ENCODE measurements at regions not wholly inside any gene's neighbourhood (a gene's known extent, or its start where the extent isn't known, plus 50 kb on each side); places are given as distances from the start of the nearest gene placed in this dataset.

DNA sequence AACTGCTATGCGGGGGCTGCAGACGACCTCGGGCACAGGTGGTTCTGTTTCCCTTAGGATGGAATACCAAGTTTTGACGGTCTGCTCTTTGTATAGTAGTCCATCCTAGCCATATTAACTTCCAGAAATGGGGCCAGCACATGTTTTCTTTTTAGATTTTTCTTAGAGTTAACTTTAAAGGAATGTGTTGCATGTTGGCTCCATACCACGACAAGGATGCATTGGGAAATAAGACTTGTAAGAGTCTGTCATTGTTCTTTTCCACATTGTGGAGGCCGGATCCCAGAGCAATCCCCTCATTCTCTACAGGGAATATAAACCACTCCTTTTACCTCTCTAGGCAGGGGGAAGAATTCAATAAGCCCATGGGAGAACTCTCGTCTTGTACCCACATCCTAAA is 87.1 kb upstream of the PLSCR4 start:
- TF ChIP-seq, protein P1, sequence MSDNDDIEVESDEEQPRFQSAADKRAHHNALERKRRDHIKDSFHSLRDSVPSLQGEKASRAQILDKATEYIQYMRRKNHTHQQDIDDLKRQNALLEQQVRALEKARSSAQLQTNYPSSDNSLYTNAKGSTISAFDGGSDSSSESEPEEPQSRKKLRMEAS (IDR thresholded peaks at IDR 0.05): no peak
- TF ChIP-seq, protein P2, sequence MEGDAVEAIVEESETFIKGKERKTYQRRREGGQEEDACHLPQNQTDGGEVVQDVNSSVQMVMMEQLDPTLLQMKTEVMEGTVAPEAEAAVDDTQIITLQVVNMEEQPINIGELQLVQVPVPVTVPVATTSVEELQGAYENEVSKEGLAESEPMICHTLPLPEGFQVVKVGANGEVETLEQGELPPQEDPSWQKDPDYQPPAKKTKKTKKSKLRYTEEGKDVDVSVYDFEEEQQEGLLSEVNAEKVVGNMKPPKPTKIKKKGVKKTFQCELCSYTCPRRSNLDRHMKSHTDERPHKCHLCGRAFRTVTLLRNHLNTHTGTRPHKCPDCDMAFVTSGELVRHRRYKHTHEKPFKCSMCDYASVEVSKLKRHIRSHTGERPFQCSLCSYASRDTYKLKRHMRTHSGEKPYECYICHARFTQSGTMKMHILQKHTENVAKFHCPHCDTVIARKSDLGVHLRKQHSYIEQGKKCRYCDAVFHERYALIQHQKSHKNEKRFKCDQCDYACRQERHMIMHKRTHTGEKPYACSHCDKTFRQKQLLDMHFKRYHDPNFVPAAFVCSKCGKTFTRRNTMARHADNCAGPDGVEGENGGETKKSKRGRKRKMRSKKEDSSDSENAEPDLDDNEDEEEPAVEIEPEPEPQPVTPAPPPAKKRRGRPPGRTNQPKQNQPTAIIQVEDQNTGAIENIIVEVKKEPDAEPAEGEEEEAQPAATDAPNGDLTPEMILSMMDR (IDR thresholded peaks at IDR 0.05 in 2 of 3, conservative IDR thresholded peaks at IDR 0.05 in 1 of 3; ENCODE audit: borderline replicate concordance in 1 of 3, insufficient read depth in 1 of 3, low read depth in 2 of 3, low read length in 2 of 3): no peak
- TF ChIP-seq EZH2 (IDR thresholded peaks at IDR 0.05): no peak
- TF ChIP-seq SIN3A (IDR thresholded peaks at IDR 0.05; ENCODE audit: low read depth): no peak
- TF ChIP-seq TCF7L2 (IDR thresholded peaks at IDR 0.05; ENCODE audit: borderline replicate concordance, extremely low read depth, insufficient read depth, insufficient read length): no peak
- no peak for TF ChIP-seq JUND (IDR thresholded peaks at IDR 0.05)
- TF ChIP-seq ZNF274 (IDR thresholded peaks at IDR 0.05; ENCODE audit: low read depth, low read length): no peak
- no peak for TF ChIP-seq POLR2AphosphoS5 (IDR thresholded peaks at IDR 0.05; ENCODE audit: low read depth, low read length)
- TF ChIP-seq SP1 (IDR thresholded peaks at IDR 0.05; ENCODE audit: low read depth): no peak
- TF ChIP-seq RAD21 (IDR thresholded peaks at IDR 0.05; ENCODE audit: low read depth): no peak
- TF ChIP-seq, protein P3, sequence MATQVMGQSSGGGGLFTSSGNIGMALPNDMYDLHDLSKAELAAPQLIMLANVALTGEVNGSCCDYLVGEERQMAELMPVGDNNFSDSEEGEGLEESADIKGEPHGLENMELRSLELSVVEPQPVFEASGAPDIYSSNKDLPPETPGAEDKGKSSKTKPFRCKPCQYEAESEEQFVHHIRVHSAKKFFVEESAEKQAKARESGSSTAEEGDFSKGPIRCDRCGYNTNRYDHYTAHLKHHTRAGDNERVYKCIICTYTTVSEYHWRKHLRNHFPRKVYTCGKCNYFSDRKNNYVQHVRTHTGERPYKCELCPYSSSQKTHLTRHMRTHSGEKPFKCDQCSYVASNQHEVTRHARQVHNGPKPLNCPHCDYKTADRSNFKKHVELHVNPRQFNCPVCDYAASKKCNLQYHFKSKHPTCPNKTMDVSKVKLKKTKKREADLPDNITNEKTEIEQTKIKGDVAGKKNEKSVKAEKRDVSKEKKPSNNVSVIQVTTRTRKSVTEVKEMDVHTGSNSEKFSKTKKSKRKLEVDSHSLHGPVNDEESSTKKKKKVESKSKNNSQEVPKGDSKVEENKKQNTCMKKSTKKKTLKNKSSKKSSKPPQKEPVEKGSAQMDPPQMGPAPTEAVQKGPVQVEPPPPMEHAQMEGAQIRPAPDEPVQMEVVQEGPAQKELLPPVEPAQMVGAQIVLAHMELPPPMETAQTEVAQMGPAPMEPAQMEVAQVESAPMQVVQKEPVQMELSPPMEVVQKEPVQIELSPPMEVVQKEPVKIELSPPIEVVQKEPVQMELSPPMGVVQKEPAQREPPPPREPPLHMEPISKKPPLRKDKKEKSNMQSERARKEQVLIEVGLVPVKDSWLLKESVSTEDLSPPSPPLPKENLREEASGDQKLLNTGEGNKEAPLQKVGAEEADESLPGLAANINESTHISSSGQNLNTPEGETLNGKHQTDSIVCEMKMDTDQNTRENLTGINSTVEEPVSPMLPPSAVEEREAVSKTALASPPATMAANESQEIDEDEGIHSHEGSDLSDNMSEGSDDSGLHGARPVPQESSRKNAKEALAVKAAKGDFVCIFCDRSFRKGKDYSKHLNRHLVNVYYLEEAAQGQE (IDR thresholded peaks at IDR 0.05; ENCODE audit: low read depth): no peak
- TF ChIP-seq POLR2A (IDR thresholded peaks at IDR 0.05; ENCODE audit: borderline replicate concordance, extremely low read depth, insufficient read depth, insufficient read length): no peak
- no peak for TF ChIP-seq EZH2phosphoT487 (IDR thresholded peaks at IDR 0.05; ENCODE audit: borderline replicate concordance)
- TF ChIP-seq, protein P4, sequence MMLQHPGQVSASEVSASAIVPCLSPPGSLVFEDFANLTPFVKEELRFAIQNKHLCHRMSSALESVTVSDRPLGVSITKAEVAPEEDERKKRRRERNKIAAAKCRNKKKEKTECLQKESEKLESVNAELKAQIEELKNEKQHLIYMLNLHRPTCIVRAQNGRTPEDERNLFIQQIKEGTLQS (IDR thresholded peaks at IDR 0.05): no peak

Measured in HCT116 (cell line).